HG02759 (cell line): ENCODE measurements at regions not wholly inside any gene's neighbourhood (a gene's known extent, or its start where the extent isn't known, plus 50 kb on each side); places are given as distances from the start of the nearest gene placed in this dataset.

ENCODE experiments used
- ATAC-seq: cut with Tn5 transposase; IDR thresholded peaks from one replicate; pipeline ENCODE4 v1.9.1; 2021; ENCODE audit warnings: mild to moderate bottlenecking, moderate library complexity; ENCODE audit not compliant: unreplicated experiment

DNA sequence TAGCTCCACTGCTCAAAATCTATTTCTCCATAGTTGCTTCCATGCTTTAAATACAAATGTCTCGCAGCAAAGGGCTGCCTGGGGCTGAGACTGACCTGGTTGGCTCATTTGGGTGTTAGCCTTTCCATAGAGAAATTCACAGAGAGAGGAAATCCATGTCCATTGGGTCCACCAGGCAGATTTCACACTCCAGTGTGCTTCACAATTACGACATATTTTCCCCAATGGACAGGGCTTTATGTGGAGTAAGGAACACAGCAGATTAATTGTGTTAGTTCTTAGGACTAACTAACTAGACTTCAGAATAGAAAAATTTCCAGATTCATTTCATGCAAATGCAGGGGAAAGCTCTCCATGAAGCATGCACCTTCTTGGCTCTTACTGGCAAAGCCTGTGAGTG, 180.7 kb downstream of the FBXO15 start:
- ATAC-seq: no peak

DNA sequence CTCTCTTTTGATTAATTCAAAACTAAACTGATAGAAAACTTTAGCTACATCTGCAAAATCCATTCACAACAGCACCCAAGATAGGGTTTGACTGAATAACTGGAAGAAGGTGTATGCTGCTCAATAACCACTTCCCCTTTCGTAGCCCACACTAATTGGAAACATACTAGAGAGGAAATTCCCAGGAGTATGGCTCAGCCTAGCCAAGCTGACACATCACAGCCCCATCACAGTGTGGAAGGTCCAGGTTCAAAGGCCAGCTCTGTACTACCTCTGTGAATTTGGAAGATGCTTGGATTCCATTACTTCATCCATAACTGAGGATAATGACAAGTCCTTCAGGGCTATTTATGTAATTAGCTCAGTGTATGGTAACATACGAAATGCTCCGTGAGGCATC, 185.4 kb downstream of the FBXO15 start:
- peak; percentile 73 for ATAC-seq

DNA sequence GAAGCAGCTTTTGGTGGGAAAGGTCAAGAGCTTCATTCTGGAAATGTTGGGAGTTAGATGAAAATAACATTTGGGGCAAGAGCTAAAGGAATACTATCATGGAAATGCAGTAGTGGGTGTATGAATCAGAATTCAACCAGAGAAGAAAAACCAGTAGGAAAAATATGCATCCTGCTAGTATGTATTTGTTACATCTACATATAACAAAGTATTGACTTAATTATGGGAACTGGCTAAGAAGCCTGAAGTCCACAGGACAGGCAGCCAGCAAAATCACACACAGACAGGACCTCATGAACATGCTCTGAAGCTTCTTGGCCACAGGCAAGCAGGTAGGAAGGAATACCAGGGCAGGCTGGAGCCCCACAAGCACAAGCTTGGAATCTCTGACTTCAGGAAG, 185.8 kb downstream of the FBXO15 start:
- peak; percentile 18 for ATAC-seq

GRCh38 chr18:73959352-73959751, 188.3 kb downstream of the FBXO15 start:
- ATAC-seq: no peak

GRCh38 chr18:73954268-73954667, 193.4 kb downstream of the FBXO15 start:
- no peak for ATAC-seq

GRCh38 chr18:73952296-73952946, 195.2 kb downstream of the FBXO15 start:
- no peak for ATAC-seq

GRCh38 chr18:73950116-73950700, 197.4 kb downstream of the FBXO15 start:
- no peak for ATAC-seq

GRCh38 chr18:73948497-73948896, 199.1 kb downstream of the FBXO15 start:
- no peak for ATAC-seq

GRCh38 chr18:73948084-73948483, 199.6 kb downstream of the FBXO15 start:
- ATAC-seq: no peak

DNA sequence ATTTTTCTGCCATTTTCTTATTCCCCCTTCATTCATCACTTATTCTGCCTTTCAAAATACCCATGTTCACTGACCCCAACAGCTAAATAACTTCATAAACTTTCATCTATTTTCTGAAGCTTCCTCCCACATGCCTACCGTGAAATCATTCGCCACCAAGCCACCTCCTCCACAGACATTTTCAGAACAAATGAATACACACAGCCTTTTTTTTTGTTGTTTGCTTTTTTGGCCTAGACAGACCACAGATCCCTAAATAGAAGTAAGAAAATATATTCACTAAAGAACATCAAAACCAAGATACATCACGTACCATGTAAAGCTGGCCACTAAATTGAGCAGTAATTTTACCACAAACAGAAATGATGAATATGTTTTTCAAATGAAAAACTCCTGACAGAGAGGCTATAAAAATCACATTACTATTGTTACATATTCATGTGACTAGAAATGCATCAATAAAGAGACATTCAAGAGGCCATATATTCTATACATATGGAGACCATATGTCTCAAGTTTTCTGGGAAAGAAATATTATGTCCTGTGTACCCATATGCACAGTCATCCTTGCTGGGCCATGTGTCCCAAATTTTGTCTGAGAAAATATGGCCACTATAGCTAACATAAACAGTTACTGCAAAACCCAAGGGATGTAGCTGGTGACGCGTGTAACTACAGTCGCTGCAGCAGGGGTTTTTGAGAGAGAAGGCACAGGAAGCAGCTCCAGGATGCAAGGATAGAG, 200.3 kb downstream of the FBXO15 start:
- ATAC-seq: no peak

- no peak for ATAC-seq
Observed at GRCh38 chr18:73945130-73945792, 202.4 kb downstream of the FBXO15 start.

- ATAC-seq: peak; percentile 40
Observed at GRCh38 chr18:73944715-73945114, 202.9 kb downstream of the FBXO15 start.

GRCh38 chr18:73943763-73944162, 203.9 kb downstream of the FBXO15 start:
- ATAC-seq: no peak

GRCh38 chr18:73942956-73943355, 204.7 kb downstream of the FBXO15 start:
- no peak for ATAC-seq

DNA sequence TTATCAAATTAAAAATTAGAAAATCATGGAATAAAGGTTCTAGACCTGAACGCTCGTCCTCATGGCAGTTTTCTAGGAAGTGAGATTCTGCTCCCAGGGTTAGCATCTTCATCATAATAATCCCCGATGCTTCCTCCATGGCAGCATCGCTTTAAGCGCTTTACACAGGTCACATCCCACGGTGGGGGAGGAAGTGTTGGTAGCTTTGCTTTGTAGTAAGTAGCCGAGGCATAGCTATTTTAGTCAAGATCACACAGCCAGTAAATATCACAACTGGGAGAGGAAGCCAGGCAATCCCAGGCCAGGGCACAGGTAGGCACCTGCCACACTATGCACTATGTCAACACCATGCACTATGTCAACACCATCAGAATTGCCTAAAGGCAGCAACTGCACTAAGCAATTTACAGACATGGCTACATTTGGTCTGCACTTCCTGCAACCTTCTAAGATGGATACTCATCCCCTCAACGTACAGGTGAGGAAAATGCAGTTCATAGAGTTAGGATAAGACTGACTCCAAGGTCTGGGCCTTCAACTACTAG, 205.5 kb downstream of the FBXO15 start:
- ATAC-seq: no peak

GRCh38 chr18:73940721-73941120, 206.9 kb downstream of the FBXO15 start:
- ATAC-seq: no peak

- ATAC-seq: no peak
Observed at GRCh38 chr18:73939391-73939790, 208.2 kb downstream of the FBXO15 start.

DNA sequence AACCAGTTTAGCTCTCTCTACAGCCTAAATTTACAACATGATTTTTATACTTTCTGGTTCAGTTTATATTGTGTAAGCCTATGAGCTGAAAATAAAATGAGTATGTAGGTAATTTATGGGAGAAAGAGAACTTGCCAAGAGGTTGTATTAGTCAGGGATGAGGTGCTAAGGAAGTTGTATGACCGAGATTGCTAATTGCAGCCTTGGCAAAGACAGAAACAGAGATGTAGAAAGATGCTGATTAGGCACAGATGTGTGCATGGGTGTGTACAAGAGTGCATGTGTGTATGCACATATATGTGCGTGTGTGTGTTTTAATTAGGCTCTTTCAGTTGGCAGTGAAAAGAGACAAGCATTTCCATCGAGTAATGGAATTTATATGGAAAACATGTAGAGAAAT, 213.9 kb downstream of the FBXO15 start:
- ATAC-seq: no peak

- ATAC-seq: no peak
Observed at GRCh38 chr18:73932976-73933375, 214.7 kb downstream of the FBXO15 start.

DNA sequence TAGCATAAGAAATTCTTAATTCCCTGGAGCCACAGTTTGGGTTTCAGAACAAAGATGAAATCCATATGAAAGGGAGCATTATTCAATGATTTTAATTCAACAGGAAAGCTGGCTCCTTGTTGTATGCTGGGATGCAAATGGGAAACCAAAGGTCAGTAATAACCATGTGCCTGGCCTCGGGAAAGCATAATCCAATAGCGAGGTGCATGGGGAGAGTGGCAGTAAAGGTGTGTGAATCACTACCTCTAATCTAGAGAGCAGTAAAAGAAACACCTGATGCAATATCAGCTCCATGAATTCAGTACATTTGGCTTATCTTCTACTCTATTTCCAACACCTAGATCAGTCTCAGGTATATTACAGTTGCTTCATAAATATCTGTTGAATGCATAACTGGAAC, 220.1 kb downstream of the FBXO15 start:
- ATAC-seq: no peak

GRCh38 chr18:73924836-73925235, 222.8 kb downstream of the FBXO15 start:
- no peak for ATAC-seq
